ENCODE measurements at regions not wholly inside any gene's neighbourhood (a gene's known extent, or its start where the extent isn't known, plus 50 kb on each side); places are given as distances from the start of the nearest gene placed in this dataset.

- Histone ChIP-seq H3K9ac (ENCODE audit: low read length) (no peak overlapping the region), H3K4me3 (ENCODE audit: low read length) (no peak overlapping the region), H3K4me1 (ENCODE audit: insufficient read depth, low read length) (no peaks in the 10 kb centered on the region), H3K27ac (ENCODE audit: low read length) (no peak overlapping the region), H3K9me3 (ENCODE audit: low read length) (no peaks in the 10 kb centered on the region), H2AFZ (ENCODE audit: low read length) (no peak overlapping the region), H4K20me1 (ENCODE audit: low read length) (no peaks in the 10 kb centered on the region), H3K27me3 (ENCODE audit: low read length) (no peaks in the 10 kb centered on the region), H3K79me2 (ENCODE audit: low read length) (no peaks in the 10 kb centered on the region), H3K9me2 (replicated peaks; ENCODE audit: low read length) (no peaks in the 10 kb centered on the region), H3F3A (ENCODE audit: low read length, unreplicated experiment) (no peaks in the 10 kb centered on the region), H3K4me2 (ENCODE audit: low read length) (no peak overlapping the region), H3K36me3 (ENCODE audit: low read depth, low read length) (no peaks in the 10 kb centered on the region)
- no peak for DNase-seq
- no TSS peak for BruUV-seq (replicated peaks)
- intact Hi-C loops (cut with micrococcal nuclease): no loop called here
- ChIA-PET POLR2A (ENCODE audit: unreplicated experiment) (no interaction called here), CTCF (no interaction called here)
- TF ChIP-seq CTCF (conservative IDR thresholded peaks at IDR 0.05; ENCODE audit: low read depth, low read length): no peak
- no peak for TF ChIP-seq EZH2 (IDR thresholded peaks at IDR 0.05; ENCODE audit: low read length, unreplicated experiment)
- TF ChIP-seq EZH2phosphoT487 (IDR thresholded peaks at IDR 0.05; ENCODE audit: borderline replicate concordance, low read length): no peak
- no peak for ATAC-seq
Measured at GRCh38 chr10:128242641-128243040, 116.4 kb upstream of the MKI67 start.

- H2AFZ ChIP-seq (ENCODE audit: low read length): no peak overlapping the region
- peaks cover 7% of the 10 kb centered on the region; the same call in 1 of the 2 replicates for H3K27me3 ChIP-seq (ENCODE audit: low read length)
- H3K9ac ChIP-seq (ENCODE audit: low read length): no peak overlapping the region
- H3K36me3 ChIP-seq (ENCODE audit: low read depth, low read length): no peaks in the 10 kb centered on the region
- TF ChIP-seq EZH2 (IDR thresholded peaks at IDR 0.05; ENCODE audit: low read length, unreplicated experiment) (no peak), CTCF (conservative IDR thresholded peaks at IDR 0.05; ENCODE audit: low read depth, low read length) (no peak), EZH2phosphoT487 (IDR thresholded peaks at IDR 0.05; ENCODE audit: borderline replicate concordance, low read length) (no peak)
- no TSS peak for BruUV-seq (replicated peaks)
- no peaks in the 10 kb centered on the region for H4K20me1 ChIP-seq (ENCODE audit: low read length)
- DNase-seq: no peak
- POLR2A ChIA-PET (ENCODE audit: unreplicated experiment): no interaction called here
- H3K4me1 ChIP-seq (ENCODE audit: insufficient read depth, low read length): no peaks in the 10 kb centered on the region
- CTCF ChIA-PET: no interaction called here
- H3K79me2 ChIP-seq (ENCODE audit: low read length): no peaks in the 10 kb centered on the region
- no peaks in the 10 kb centered on the region for H3K9me2 ChIP-seq (replicated peaks; ENCODE audit: low read length)
- no peak overlapping the region for H3K4me2 ChIP-seq (ENCODE audit: low read length)
- no peak overlapping the region for H3K4me3 ChIP-seq (ENCODE audit: low read length)
- intact Hi-C loops (cut with micrococcal nuclease): no loop called here
- no peak for ATAC-seq
- H3K27ac ChIP-seq (ENCODE audit: low read length): no peak overlapping the region
- no peaks in the 10 kb centered on the region for H3F3A ChIP-seq (ENCODE audit: low read length, unreplicated experiment)
- H3K9me3 ChIP-seq (ENCODE audit: low read length): no peaks in the 10 kb centered on the region
Measured at GRCh38 chr10:128245026-128245425, 118.8 kb upstream of the MKI67 start.

GRCh38 chr10:128247576-128247975 lies 121.4 kb upstream of the MKI67 start:
- Histone ChIP-seq H3K79me2 (ENCODE audit: low read length) (no peaks in the 10 kb centered on the region), H3K4me2 (ENCODE audit: low read length) (no peak overlapping the region), H3K9ac (ENCODE audit: low read length) (no peak overlapping the region), H3F3A (ENCODE audit: low read length, unreplicated experiment) (no peaks in the 10 kb centered on the region), H3K4me3 (ENCODE audit: low read length) (no peak overlapping the region), H3K27ac (ENCODE audit: low read length) (no peak overlapping the region), H3K9me3 (ENCODE audit: low read length) (no peaks in the 10 kb centered on the region), H3K4me1 (ENCODE audit: insufficient read depth, low read length) (no peaks in the 10 kb centered on the region), H3K36me3 (ENCODE audit: low read depth, low read length) (no peaks in the 10 kb centered on the region), H4K20me1 (ENCODE audit: low read length) (no peaks in the 10 kb centered on the region), H2AFZ (ENCODE audit: low read length) (no peak overlapping the region), H3K27me3 (ENCODE audit: low read length) (peaks cover 22% of the 10 kb centered on the region), H3K9me2 (replicated peaks; ENCODE audit: low read length) (no peaks in the 10 kb centered on the region)
- BruUV-seq (replicated peaks): no TSS peak
- ATAC-seq (no peak), DNase-seq (no peak)
- CTCF ChIA-PET: no interaction called here
- POLR2A ChIA-PET (ENCODE audit: unreplicated experiment): no interaction called here
- TF ChIP-seq CTCF (conservative IDR thresholded peaks at IDR 0.05; ENCODE audit: low read depth, low read length) (no peak), EZH2phosphoT487 (IDR thresholded peaks at IDR 0.05; ENCODE audit: borderline replicate concordance, low read length) (no peak), EZH2 (IDR thresholded peaks at IDR 0.05; ENCODE audit: low read length, unreplicated experiment) (no peak)
- intact Hi-C loops (cut with micrococcal nuclease): no loop called here

All from PC-3 (cell line).